ENCODE measurements at regions not wholly inside any gene's neighbourhood (a gene's known extent, or its start where the extent isn't known, plus 50 kb on each side); places are given as distances from the start of the nearest gene placed in this dataset.

GRCh38 chr10:104505521-104506042 is 135.5 kb upstream of the SORCS3 start:
- Mint-ChIP-seq H3K27me3 (peaks cover 6% of the 10 kb centered on the region), H3K4me3 (no peak overlapping the region), H3K4me1 (ENCODE audit: low read depth) (no peaks in the 10 kb centered on the region), H3K9me3 (no peaks in the 10 kb centered on the region), H3K36me3 (no peaks in the 10 kb centered on the region), H3K27ac (no peak overlapping the region)
- intact Hi-C loops (cut with micrococcal nuclease), result no loop called here
- no peak for DNase-seq
- ChIA-PET POLR2A (no interaction called here), CTCF (no interaction called here)

- CTCF ChIA-PET, result no interaction called here
- POLR2A ChIA-PET, result no interaction called here
- H3K36me3 Mint-ChIP-seq, result no peaks in the 10 kb centered on the region
- peaks cover 6% of the 10 kb centered on the region for H3K27me3 Mint-ChIP-seq
- H3K27ac Mint-ChIP-seq, result no peak overlapping the region
- H3K4me1 Mint-ChIP-seq (ENCODE audit: low read depth), result no peaks in the 10 kb centered on the region
- H3K4me3 Mint-ChIP-seq, result no peak overlapping the region
- intact Hi-C loops (cut with micrococcal nuclease), result no loop called here
- no peak for DNase-seq
- no peaks in the 10 kb centered on the region for H3K9me3 Mint-ChIP-seq
These were observed 131.1 kb upstream of the SORCS3 start for GRCh38 chr10:104509981-104510380.

- Mint-ChIP-seq H3K4me3 (no peak overlapping the region), H3K27me3 (peaks cover 6% of the 10 kb centered on the region), H3K4me1 (ENCODE audit: low read depth) (no peaks in the 10 kb centered on the region), H3K27ac (no peak overlapping the region), H3K36me3 (no peaks in the 10 kb centered on the region), H3K9me3 (no peaks in the 10 kb centered on the region)
- CTCF ChIA-PET, result no interaction called here
- no peak for DNase-seq
- intact Hi-C loops (cut with micrococcal nuclease), result no loop called here
- POLR2A ChIA-PET, result no interaction called here
These were observed 130.4 kb upstream of the SORCS3 start for GRCh38 chr10:104510644-104511043.

GRCh38 chr10:104512800-104513199 is 128.3 kb upstream of the SORCS3 start:
- DNase-seq, result no peak
- H3K4me1 Mint-ChIP-seq (ENCODE audit: low read depth), result no peaks in the 10 kb centered on the region
- CTCF ChIA-PET, result no interaction called here
- POLR2A ChIA-PET, result no interaction called here
- no peaks in the 10 kb centered on the region for H3K9me3 Mint-ChIP-seq
- peaks cover 9% of the 10 kb centered on the region for H3K27me3 Mint-ChIP-seq
- H3K36me3 Mint-ChIP-seq, result no peaks in the 10 kb centered on the region
- no peak overlapping the region for H3K27ac Mint-ChIP-seq
- no peak overlapping the region for H3K4me3 Mint-ChIP-seq
- intact Hi-C loops (cut with micrococcal nuclease), result no loop called here

GRCh38 chr10:104515678-104516199 is 125.4 kb upstream of the SORCS3 start:
- no peaks in the 10 kb centered on the region for H3K4me1 Mint-ChIP-seq (ENCODE audit: low read depth)
- no peaks in the 10 kb centered on the region for H3K9me3 Mint-ChIP-seq
- no peak overlapping the region for H3K4me3 Mint-ChIP-seq
- H3K36me3 Mint-ChIP-seq, result no peaks in the 10 kb centered on the region
- CTCF ChIA-PET, result interaction anchor here (0.9 kb wide), 1 partner anchor 20 kb away, joined by 3 read pairs; no protein-coding TSS in a partner anchor
- intact Hi-C loops (cut with micrococcal nuclease), result no loop called here
- no peak for DNase-seq
- H3K27me3 Mint-ChIP-seq, result peaks cover 8% of the 10 kb centered on the region
- no peak overlapping the region for H3K27ac Mint-ChIP-seq
- POLR2A ChIA-PET, result interaction anchor here (0.6 kb wide), 1 partner anchor 23 kb away, joined by 4 read pairs; no protein-coding TSS in a partner anchor

GRCh38 chr10:104516986-104517385 is 124.1 kb upstream of the SORCS3 start:
- no peak overlapping the region for H3K4me3 Mint-ChIP-seq

GRCh38 chr10:104517946-104518345 is 123.1 kb upstream of the SORCS3 start:
- H3K27ac Mint-ChIP-seq, result no peak overlapping the region

More at GRCh38 chr10:104516986-104517385, 124.1 kb upstream of the SORCS3 start:
- H3K9me3 Mint-ChIP-seq, result no peaks in the 10 kb centered on the region
- POLR2A ChIA-PET, result no interaction called here
- intact Hi-C loops (cut with micrococcal nuclease), result no loop called here
- H3K36me3 Mint-ChIP-seq, result no peaks in the 10 kb centered on the region
- CTCF ChIA-PET, result no interaction called here
- no peak overlapping the region for H3K27ac Mint-ChIP-seq
- H3K4me1 Mint-ChIP-seq (ENCODE audit: low read depth), result no peaks in the 10 kb centered on the region
- H3K27me3 Mint-ChIP-seq, result peaks cover 8% of the 10 kb centered on the region
- DNase-seq, result no peak

DNA sequence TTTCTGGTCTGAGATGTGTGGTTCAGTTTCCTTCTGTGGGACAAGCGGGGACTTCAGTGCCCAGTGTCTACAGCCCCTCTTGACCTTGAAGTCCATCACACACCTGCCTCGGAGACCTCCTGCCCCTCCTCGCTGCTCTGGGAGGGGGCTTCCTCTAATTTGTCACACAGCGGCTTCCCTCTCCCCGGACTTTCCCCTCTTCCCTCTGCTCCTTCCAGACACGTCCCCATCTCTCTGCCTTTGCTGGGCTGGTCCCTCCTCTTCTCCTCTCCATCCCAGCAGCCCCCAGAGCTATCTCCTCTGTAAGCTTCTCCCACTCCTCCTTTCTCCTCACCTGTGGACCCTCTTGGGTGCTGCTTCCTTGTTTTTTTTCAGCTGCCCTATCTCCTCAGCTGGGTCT is 122.2 kb upstream of the SORCS3 start:
- ChIA-PET CTCF (no interaction called here), POLR2A (no interaction called here)
- intact Hi-C loops (cut with micrococcal nuclease), result no loop called here
- DNase-seq, result no peak
- Mint-ChIP-seq H3K9me3 (no peaks in the 10 kb centered on the region), H3K27ac (no peak overlapping the region), H3K4me1 (ENCODE audit: low read depth) (no peaks in the 10 kb centered on the region), H3K27me3 (peaks cover 8% of the 10 kb centered on the region), H3K4me3 (no peak overlapping the region), H3K36me3 (no peaks in the 10 kb centered on the region)

More at GRCh38 chr10:104517946-104518345, 123.1 kb upstream of the SORCS3 start:
- H3K4me3 Mint-ChIP-seq, result no peak overlapping the region
- ChIA-PET CTCF (no interaction called here), POLR2A (no interaction called here)
- DNase-seq, result no peak
- H3K9me3 Mint-ChIP-seq, result no peaks in the 10 kb centered on the region
- peaks cover 10% of the 10 kb centered on the region for H3K27me3 Mint-ChIP-seq
- no peaks in the 10 kb centered on the region for H3K36me3 Mint-ChIP-seq
- H3K4me1 Mint-ChIP-seq (ENCODE audit: low read depth), result no peaks in the 10 kb centered on the region
- intact Hi-C loops (cut with micrococcal nuclease), result no loop called here

DNA sequence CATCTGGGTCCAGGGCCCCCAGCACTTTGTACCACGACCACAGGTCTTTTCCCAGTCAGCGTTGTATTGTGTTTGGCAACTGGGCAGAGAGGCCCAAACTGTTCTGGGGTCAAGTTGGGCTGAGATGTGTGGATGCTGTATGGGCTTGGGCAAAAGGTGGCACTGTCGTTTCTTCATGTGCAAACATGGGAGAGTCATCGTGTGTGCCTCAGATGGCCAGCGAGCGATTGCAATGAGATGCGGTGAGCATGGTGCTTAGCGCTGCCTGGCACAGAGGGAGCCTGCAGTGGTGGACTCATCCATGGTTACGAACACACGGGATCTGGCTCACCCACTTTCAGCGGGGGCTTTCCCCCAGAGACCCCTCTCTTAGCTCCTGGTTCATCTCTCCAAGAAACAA is 120.4 kb upstream of the SORCS3 start:
- Mint-ChIP-seq H3K27ac (no peak overlapping the region), H3K27me3 (peaks cover 8% of the 10 kb centered on the region), H3K4me1 (ENCODE audit: low read depth) (no peaks in the 10 kb centered on the region), H3K36me3 (no peaks in the 10 kb centered on the region), H3K9me3 (no peaks in the 10 kb centered on the region), H3K4me3 (no peak overlapping the region)
- CTCF ChIA-PET, result no interaction called here
- intact Hi-C loops (cut with micrococcal nuclease), result no loop called here
- POLR2A ChIA-PET, result no interaction called here
- no peak for DNase-seq

- ChIA-PET POLR2A (no interaction called here), CTCF (interaction anchor here (0.7 kb wide), 1 partner anchor 58 kb away, joined by 3 read pairs; no protein-coding TSS in a partner anchor)
- no peak overlapping the region for H3K27ac Mint-ChIP-seq
- H3K9me3 Mint-ChIP-seq, result no peaks in the 10 kb centered on the region
- H3K4me3 Mint-ChIP-seq, result no peak overlapping the region
- no peaks in the 10 kb centered on the region for H3K4me1 Mint-ChIP-seq (ENCODE audit: low read depth)
- H3K27me3 Mint-ChIP-seq, result peaks cover 5% of the 10 kb centered on the region
- no peak for DNase-seq
- intact Hi-C loops (cut with micrococcal nuclease), result no loop called here
- H3K36me3 Mint-ChIP-seq, result no peaks in the 10 kb centered on the region
These were observed 119.0 kb upstream of the SORCS3 start for GRCh38 chr10:104521901-104522694.

DNA sequence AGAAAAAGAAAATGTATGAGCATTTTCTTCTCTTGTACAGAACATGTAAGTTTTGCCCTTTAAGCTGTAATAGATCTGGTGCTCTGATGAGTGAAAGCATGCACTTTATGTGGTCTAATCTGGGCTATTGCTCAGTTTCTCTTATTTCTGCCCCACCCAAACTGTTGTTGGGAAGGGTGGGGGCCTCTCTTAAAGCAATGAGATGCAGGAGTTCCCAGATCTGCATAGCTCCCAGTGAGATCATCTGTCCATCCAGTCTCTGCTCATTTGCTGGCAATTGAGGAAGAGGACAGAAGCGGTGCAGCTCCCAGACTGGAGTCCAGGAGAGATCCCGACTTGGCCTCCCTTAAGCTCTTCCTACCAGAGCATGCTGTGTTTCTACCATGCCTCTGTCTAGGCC is 114.9 kb upstream of the SORCS3 start:
- Mint-ChIP-seq H3K9me3 (no peaks in the 10 kb centered on the region), H3K27me3 (peaks cover 2% of the 10 kb centered on the region), H3K4me3 (no peak overlapping the region), H3K27ac (no peak overlapping the region), H3K36me3 (no peaks in the 10 kb centered on the region), H3K4me1 (ENCODE audit: low read depth) (no peaks in the 10 kb centered on the region)
- ChIA-PET POLR2A (no interaction called here), CTCF (no interaction called here)
- DNase-seq, result no peak
- intact Hi-C loops (cut with micrococcal nuclease), result no loop called here

- Mint-ChIP-seq H3K36me3 (no peaks in the 10 kb centered on the region), H3K9me3 (no peaks in the 10 kb centered on the region), H3K27ac (no peak overlapping the region), H3K4me3 (no peak overlapping the region), H3K4me1 (ENCODE audit: low read depth) (no peaks in the 10 kb centered on the region), H3K27me3 (peaks cover 2% of the 10 kb centered on the region)
- intact Hi-C loops (cut with micrococcal nuclease), result no loop called here
- POLR2A ChIA-PET, result no interaction called here
- CTCF ChIA-PET, result no interaction called here
- DNase-seq, result peak; percentile 13
These were observed 114.1 kb upstream of the SORCS3 start for GRCh38 chr10:104527013-104527412.

DNA sequence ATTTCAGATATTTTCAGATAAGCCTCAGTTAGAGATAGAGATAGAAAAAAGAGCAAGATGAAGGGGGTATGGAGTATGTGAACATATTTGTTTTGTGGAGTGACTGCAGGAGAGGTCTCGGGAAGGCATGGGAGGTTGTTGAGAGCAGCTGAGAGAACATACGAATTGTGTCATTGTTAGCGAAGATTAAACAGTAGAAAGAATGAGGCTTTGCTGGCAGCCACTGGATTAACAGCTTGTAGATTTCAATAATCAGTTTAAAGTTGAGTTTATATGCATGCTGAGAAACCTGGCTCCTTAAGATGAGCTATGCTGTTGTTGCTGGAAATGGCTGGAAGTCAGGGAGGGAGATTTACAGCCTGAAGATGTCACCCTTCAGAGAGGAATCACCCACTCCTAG is 100.9 kb upstream of the SORCS3 start:
- Mint-ChIP-seq H3K4me3 (no peak overlapping the region), H3K4me1 (ENCODE audit: low read depth) (no peaks in the 10 kb centered on the region), H3K27me3 (peaks cover 20% of the 10 kb centered on the region), H3K36me3 (no peaks in the 10 kb centered on the region), H3K27ac (no peak overlapping the region), H3K9me3 (no peaks in the 10 kb centered on the region)
- no peak for DNase-seq
- intact Hi-C loops (cut with micrococcal nuclease), result no loop called here
- ChIA-PET CTCF (no interaction called here), POLR2A (no interaction called here)

Measured in activated CD4-positive, alpha-beta memory T cell treated with anti-CD3 and anti-CD28 coated beads for 36 hours (primary cell).